Epithelial cell of esophagus (primary cell): ENCODE measurements at regions not wholly inside any gene's neighbourhood (a gene's known extent, or its start where the extent isn't known, plus 50 kb on each side); places are given as distances from the start of the nearest gene placed in this dataset.
A peak's percentile ranks its signal among the peaks of the same experiment; 100 is the strongest.

Experiments used
- DNase-seq: peaks from one replicate; pipeline ENCODE4 v3.0.0; 2010; ENCODE audit warnings: low read depth
- H3K4me3 ChIP-seq: 2 replicates; pipeline ENCODE4 v1.5.1; 2011; ENCODE audit warnings: mild to moderate bottlenecking, low read length, control low read depth
- CTCF ChIP-seq: IDR thresholded peaks from 2 replicates; pipeline ENCODE4 v1.5.1; 2011; ENCODE audit warnings: low read depth, mild to moderate bottlenecking, low read length, control low read depth, inconsistent platforms; ENCODE audit not compliant: insufficient read depth; ENCODE audit errors: missing control alignments

GRCh38 chr2:52387937-52388590 lies 1356.1 kb upstream of the NRXN1 start:
- H3K4me3 ChIP-seq: no peak overlapping the region
- no peak for TF ChIP-seq CTCF
- DNase-seq: no peak

- H3K4me3 ChIP-seq: no peak overlapping the region
- TF ChIP-seq CTCF: no peak
- peak; percentile 1 for DNase-seq
Measured at GRCh38 chr2:52386433-52387030, 1354.6 kb upstream of the NRXN1 start.

GRCh38 chr2:52383541-52383940 lies 1351.6 kb upstream of the NRXN1 start:
- DNase-seq: no peak
- no peak for TF ChIP-seq CTCF
- H3K4me3 ChIP-seq: no peak overlapping the region

GRCh38 chr2:52369178-52369577 lies 1337.2 kb upstream of the NRXN1 start:
- no peak for TF ChIP-seq CTCF
- H3K4me3 ChIP-seq: no peak overlapping the region
- peak; percentile 2 for DNase-seq

- H3K4me3 ChIP-seq: no peak overlapping the region
- no peak for DNase-seq
- TF ChIP-seq CTCF: no peak
Measured at GRCh38 chr2:52368141-52368540, 1336.2 kb upstream of the NRXN1 start.

GRCh38 chr2:52365946-52366345 lies 1334.0 kb upstream of the NRXN1 start:
- DNase-seq: no peak
- TF ChIP-seq CTCF: no peak
- H3K4me3 ChIP-seq: no peak overlapping the region

- H3K4me3 ChIP-seq: no peak overlapping the region
- TF ChIP-seq CTCF: no peak
- DNase-seq: no peak
Measured at GRCh38 chr2:52356556-52356955, 1324.6 kb upstream of the NRXN1 start.
